ENCODE measurements at regions not wholly inside any gene's neighbourhood (a gene's known extent, or its start where the extent isn't known, plus 50 kb on each side); places are given as distances from the start of the nearest gene placed in this dataset.
"Not testable (repeated sequence)": the region's sequence is repeated elsewhere in the genome, so short reads cannot be mapped to it uniquely, and the experiment has no call there.

DNA sequence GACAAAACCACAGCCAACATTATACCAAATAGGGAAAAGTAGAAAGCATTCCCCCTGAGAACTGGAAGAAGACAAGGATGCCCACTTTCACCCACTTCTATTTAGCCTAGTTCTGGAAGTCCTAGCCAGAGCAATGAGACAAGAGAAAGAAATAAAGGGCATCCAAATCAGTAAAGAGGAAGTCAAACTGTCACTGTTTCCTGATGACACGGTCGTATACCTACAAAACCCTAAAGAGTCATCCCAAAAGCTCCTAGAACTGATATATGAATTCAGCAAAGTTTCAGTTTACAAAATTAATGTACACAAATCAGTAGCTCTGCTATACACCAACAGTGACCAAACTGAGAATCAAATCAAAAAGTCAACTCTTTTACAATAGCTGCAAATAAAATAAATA, 142.6 kb upstream of the P2RY1 start:
- TF ChIP-seq, protein P1, sequence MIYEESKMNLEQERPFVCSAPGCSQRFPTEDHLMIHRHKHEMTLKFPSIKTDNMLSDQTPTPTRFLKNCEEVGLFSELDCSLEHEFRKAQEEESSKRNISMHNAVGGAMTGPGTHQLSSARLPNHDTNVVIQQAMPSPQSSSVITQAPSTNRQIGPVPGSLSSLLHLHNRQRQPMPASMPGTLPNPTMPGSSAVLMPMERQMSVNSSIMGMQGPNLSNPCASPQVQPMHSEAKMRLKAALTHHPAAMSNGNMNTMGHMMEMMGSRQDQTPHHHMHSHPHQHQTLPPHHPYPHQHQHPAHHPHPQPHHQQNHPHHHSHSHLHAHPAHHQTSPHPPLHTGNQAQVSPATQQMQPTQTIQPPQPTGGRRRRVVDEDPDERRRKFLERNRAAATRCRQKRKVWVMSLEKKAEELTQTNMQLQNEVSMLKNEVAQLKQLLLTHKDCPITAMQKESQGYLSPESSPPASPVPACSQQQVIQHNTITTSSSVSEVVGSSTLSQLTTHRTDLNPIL (CRISPR knock-in tag; IDR thresholded peaks at IDR 0.05; ENCODE audit: low read depth), result not testable (repeated sequence)
- TF ChIP-seq ZNF70 (CRISPR knock-in tag; IDR thresholded peaks at IDR 0.05); ARNTL (CRISPR knock-in tag; IDR thresholded peaks at IDR 0.05; ENCODE audit: borderline replicate concordance, low read depth); RARB (CRISPR knock-in tag; IDR thresholded peaks at IDR 0.05); TOX (CRISPR knock-in tag; IDR thresholded peaks at IDR 0.05; ENCODE audit: borderline replicate concordance): not testable (repeated sequence)

All from SK-N-SH treated with all-trans-retinoic acid at 6 μM for 48 hours (cell line).